PC-9 (cell line): ENCODE measurements at regions not wholly inside any gene's neighbourhood (a gene's known extent, or its start where the extent isn't known, plus 50 kb on each side); places are given as distances from the start of the nearest gene placed in this dataset.

Source experiments
- BruUV-seq: library from RNA; stranded (reverse); fragments of 400-500 nt; replicated peaks from 2 replicates; lab custom pipeline; 2021; lab: Mats Ljungman, UMichigan
- CTCF ChIA-PET: fragments of 300-600 bp; sonication (Branson Sonifier 250); formaldehyde crosslinking; loops from one replicate; lab custom pipeline; 2022; ENCODE audit warnings: antibody characterized with exemption; lab: Charles Lee
- POLR2A ChIA-PET: fragments of 300-600 bp; sonication (Branson Sonifier 250); formaldehyde crosslinking; loops from one replicate; lab custom pipeline; 2022; ENCODE audit warnings: antibody characterized with exemption; ENCODE audit not compliant: unreplicated experiment; lab: Charles Lee
- DNase-seq, 2 experiments: peaks; one replicate each; pipeline versions ENCODE4 v3.0.0 to v3.0.0-alpha.2; 2015 to 2022; ENCODE audit warnings: mixed read lengths in 1 of 2
- H2AFZ ChIP-seq: fragments of 200-600 bp; sonication (generic); 2 replicates; pipeline ENCODE4 v1.8.1; 2017; ENCODE audit warnings: antibody characterized with exemption
- H3F3A ChIP-seq: fragments of 200-600 bp; sonication (generic); 2 replicates; pipeline ENCODE4 v1.8.1; 2017; ENCODE audit warnings: antibody characterized with exemption, mild to moderate bottlenecking, low read depth; ENCODE audit not compliant: insufficient read depth
- H3K27ac ChIP-seq: fragments of 200-600 bp; sonication (generic); 2 replicates; pipeline ENCODE4 v1.6.1; 2016; ENCODE audit warnings: mixed run types
- H3K27me3 ChIP-seq: fragments of 200-600 bp; sonication (generic); 2 replicates; pipeline ENCODE4 v1.6.1; 2016; ENCODE audit warnings: low read depth, mixed run types; ENCODE audit not compliant: insufficient read depth
- H3K36me3 ChIP-seq: fragments of 200-600 bp; sonication (generic); 2 replicates; pipeline ENCODE4 v1.6.1; 2016; ENCODE audit warnings: low read depth, mixed run types
- H3K4me1 ChIP-seq: fragments of 200-600 bp; sonication (generic); replicated peaks from 2 replicates; pipeline ENCODE4 v1.6.1; 2016; ENCODE audit warnings: mixed run types; ENCODE audit not compliant: insufficient read depth
- H3K4me2 ChIP-seq: fragments of 200-600 bp; sonication (generic); 2 replicates; pipeline ENCODE4 v1.6.1; 2017; ENCODE audit warnings: mixed run types
- H3K4me3 ChIP-seq: fragments of 200-600 bp; sonication (generic); 2 replicates; pipeline ENCODE4 v1.6.1; 2016; ENCODE audit warnings: mixed run types
- H3K79me2 ChIP-seq: fragments of 200-600 bp; sonication (generic); 2 replicates; pipeline ENCODE4 v1.6.1; 2017; ENCODE audit warnings: low read depth, mixed run types
- H3K9me2 ChIP-seq: fragments of 200-600 bp; sonication (generic); 2 replicates; pipeline ENCODE4 v1.8.1; 2017; ENCODE audit warnings: mild to moderate bottlenecking; ENCODE audit not compliant: insufficient read depth
- H3K9me3 ChIP-seq: fragments of 200-600 bp; sonication (generic); 2 replicates; pipeline ENCODE4 v1.8.1; 2016; ENCODE audit warnings: low read depth; ENCODE audit not compliant: insufficient read depth
- H4K20me1 ChIP-seq: fragments of 200-600 bp; sonication (generic); 2 replicates; pipeline ENCODE4 v1.8.1; 2017; ENCODE audit not compliant: insufficient read depth
- EZH2 ChIP-seq: fragments of 200-600 bp; sonication (generic); IDR thresholded peaks from 2 replicates; pipeline ENCODE4 v1.8.0; 2017; ENCODE audit warnings: antibody characterized with exemption, low read depth
- intact Hi-C: fragments of 100-400 bp; cut with micrococcal nuclease; formaldehyde crosslinking; loops from one replicate; pipeline ENCODE4 v1.10.0; 2022; ENCODE audit not compliant: unreplicated experiment
- TF ChIP-seq, protein P1 (sequence below): fragments of 200-600 bp; sonication (generic); conservative IDR thresholded peaks from 2 replicates; pipeline ENCODE4 v1.6.1; 2017; ENCODE audit warnings: mixed run types, antibody characterized with exemption, mild to moderate bottlenecking, moderate library complexity

DNA sequence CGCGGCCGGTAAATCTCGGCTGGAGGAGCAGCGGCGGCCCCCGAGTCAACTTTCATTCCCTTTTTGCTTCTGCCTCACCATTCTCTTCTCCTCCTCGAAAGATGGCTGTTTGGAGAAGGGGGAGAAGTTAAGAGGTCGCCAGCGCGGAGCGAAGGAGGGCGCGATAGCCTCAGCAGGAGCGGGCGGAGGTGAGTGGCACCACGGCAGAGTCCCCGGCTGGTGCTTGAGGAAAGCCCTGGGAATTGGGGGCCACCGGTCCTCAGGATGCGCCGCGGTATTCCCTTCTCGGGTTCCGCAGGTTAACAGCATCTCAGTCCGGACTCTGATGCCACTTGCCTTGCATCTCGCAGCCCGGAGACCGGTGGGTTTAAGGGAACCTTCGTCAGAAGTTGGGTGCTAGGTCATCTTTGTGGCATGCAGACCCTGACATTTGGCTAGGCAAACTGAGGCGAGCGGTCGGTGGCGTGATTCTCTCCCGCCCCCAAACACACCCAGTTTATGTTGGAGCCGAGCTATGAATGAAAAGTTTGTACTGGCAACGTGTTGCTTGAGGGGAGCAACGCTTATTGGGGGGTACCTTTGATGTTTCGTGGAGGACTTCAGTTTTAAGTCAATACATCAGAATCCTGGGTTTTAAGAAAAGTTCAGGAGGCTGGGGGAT lies 59.5 kb upstream of the PRPS1L1 start:
- intact Hi-C loops = no loop called here
- peak overlapping the region; percentile 50; the same call in 1 of the 2 replicates for H3K4me3 ChIP-seq
- no peak overlapping the region for H3K27ac ChIP-seq
- DNase-seq = no peak
- no peaks in the 10 kb centered on the region; the same call in 1 of the 2 replicates for H3K9me3 ChIP-seq
- H3K27me3 ChIP-seq = peaks cover 10% of the 10 kb centered on the region; the same call in 1 of the 2 replicates
- peaks cover 8% of the 10 kb centered on the region; the same call in 1 of the 2 replicates for H3K4me1 ChIP-seq
- no peaks in the 10 kb centered on the region for H3K9me2 ChIP-seq
- 0 out of 2 replicates have a peak, but pooled peaks cover 4% of the 10 kb centered on the region for H3F3A ChIP-seq
- no peaks in the 10 kb centered on the region for H4K20me1 ChIP-seq
- TF ChIP-seq, protein P1, sequence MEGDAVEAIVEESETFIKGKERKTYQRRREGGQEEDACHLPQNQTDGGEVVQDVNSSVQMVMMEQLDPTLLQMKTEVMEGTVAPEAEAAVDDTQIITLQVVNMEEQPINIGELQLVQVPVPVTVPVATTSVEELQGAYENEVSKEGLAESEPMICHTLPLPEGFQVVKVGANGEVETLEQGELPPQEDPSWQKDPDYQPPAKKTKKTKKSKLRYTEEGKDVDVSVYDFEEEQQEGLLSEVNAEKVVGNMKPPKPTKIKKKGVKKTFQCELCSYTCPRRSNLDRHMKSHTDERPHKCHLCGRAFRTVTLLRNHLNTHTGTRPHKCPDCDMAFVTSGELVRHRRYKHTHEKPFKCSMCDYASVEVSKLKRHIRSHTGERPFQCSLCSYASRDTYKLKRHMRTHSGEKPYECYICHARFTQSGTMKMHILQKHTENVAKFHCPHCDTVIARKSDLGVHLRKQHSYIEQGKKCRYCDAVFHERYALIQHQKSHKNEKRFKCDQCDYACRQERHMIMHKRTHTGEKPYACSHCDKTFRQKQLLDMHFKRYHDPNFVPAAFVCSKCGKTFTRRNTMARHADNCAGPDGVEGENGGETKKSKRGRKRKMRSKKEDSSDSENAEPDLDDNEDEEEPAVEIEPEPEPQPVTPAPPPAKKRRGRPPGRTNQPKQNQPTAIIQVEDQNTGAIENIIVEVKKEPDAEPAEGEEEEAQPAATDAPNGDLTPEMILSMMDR = no peak
- TF ChIP-seq EZH2 = 0 out of 2 replicates have a peak, but pooled peaks have one; percentile 51
- H2AFZ ChIP-seq = peak overlapping the region; percentile 73; the same call in 1 of the 2 replicates
- CTCF ChIA-PET = interaction anchor here (0.6 to 0.7 kb wide), 2 partner anchors 144 to 204 kb away, joined by 3 to 4 read pairs; no protein-coding TSS in a partner anchor
- POLR2A ChIA-PET = interaction anchor here (0.7 kb wide), 1 partner anchor 455 kb away, joined by 7 read pairs; no protein-coding TSS in a partner anchor
- H3K36me3 ChIP-seq = no peaks in the 10 kb centered on the region
- no peaks in the 10 kb centered on the region for H3K79me2 ChIP-seq
- no TSS peak for BruUV-seq
- peak overlapping the region; percentile 94 for H3K4me2 ChIP-seq

DNA sequence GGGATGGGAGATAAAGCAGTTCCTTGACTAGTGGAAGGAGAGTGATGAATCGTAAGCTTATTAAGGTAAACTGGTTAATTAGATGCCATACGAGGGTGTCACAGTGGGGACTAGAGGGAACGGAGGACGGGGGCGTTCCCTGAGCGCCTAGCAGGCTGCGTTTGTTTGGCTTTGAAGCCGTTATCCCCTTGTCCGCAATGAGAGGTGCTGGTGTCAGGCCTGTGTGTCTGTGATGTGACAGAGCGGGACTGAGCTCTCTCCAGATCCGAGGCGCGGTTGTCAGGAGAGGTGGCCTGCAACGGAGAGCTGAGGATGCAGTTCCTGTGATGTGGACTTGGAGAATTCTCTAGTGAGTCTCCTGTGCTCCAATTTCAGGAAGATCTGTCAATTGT lies 60.0 kb upstream of the PRPS1L1 start:
- no peaks in the 10 kb centered on the region for H3K79me2 ChIP-seq
- H4K20me1 ChIP-seq = no peaks in the 10 kb centered on the region
- H3K9me3 ChIP-seq = no peaks in the 10 kb centered on the region
- no peak for TF ChIP-seq EZH2
- TF ChIP-seq, protein P1 = no peak
- H3K4me1 ChIP-seq = peaks cover 8% of the 10 kb centered on the region; the same call in 1 of the 2 replicates
- H3K4me3 ChIP-seq = no peak overlapping the region
- H3K36me3 ChIP-seq = no peaks in the 10 kb centered on the region
- no peak overlapping the region for H3K27ac ChIP-seq
- intact Hi-C loops = no loop called here
- POLR2A ChIA-PET = no interaction called here
- CTCF ChIA-PET = no interaction called here
- H3K27me3 ChIP-seq = peaks cover 10% of the 10 kb centered on the region; the same call in 1 of the 2 replicates
- no peaks in the 10 kb centered on the region for H3K9me2 ChIP-seq
- BruUV-seq = no TSS peak
- no peak for DNase-seq
- 0 out of 2 replicates have a peak, but pooled peaks cover 4% of the 10 kb centered on the region for H3F3A ChIP-seq
- H3K4me2 ChIP-seq = no peak overlapping the region
- H2AFZ ChIP-seq = no peak overlapping the region

- TF ChIP-seq, protein P1 = no peak
- TF ChIP-seq EZH2 = no peak
- no peaks in the 10 kb centered on the region for H3K9me2 ChIP-seq
- no TSS peak for BruUV-seq
- no peaks in the 10 kb centered on the region for H3K36me3 ChIP-seq
- H2AFZ ChIP-seq = no peak overlapping the region
- H3K79me2 ChIP-seq = no peaks in the 10 kb centered on the region
- H3K27ac ChIP-seq = no peak overlapping the region
- no peak for DNase-seq
- no peaks in the 10 kb centered on the region for H3K27me3 ChIP-seq
- no peaks in the 10 kb centered on the region for H3K9me3 ChIP-seq
- POLR2A ChIA-PET = interaction anchor here (0.6 kb wide), 1 partner anchor 159 kb away, joined by 9 read pairs; no protein-coding TSS in a partner anchor
- no peaks in the 10 kb centered on the region; the same call in 1 of the 2 replicates for H4K20me1 ChIP-seq
- intact Hi-C loops = no loop called here
- H3K4me3 ChIP-seq = no peak overlapping the region
- no peaks in the 10 kb centered on the region for H3F3A ChIP-seq
- peaks cover 5% of the 10 kb centered on the region; the same call in 1 of the 2 replicates for H3K4me1 ChIP-seq
- H3K4me2 ChIP-seq = no peak overlapping the region
- CTCF ChIA-PET = interaction anchor here (0.5 to 0.6 kb wide), 2 partner anchors 249 to 323 kb away, joined by 3 to 4 read pairs; no protein-coding TSS in a partner anchor
These were observed 68.4 kb upstream of the PRPS1L1 start for GRCh38 chr7:18096087-18096486.
